B cell (primary cell): ENCODE measurements at regions not wholly inside any gene's neighbourhood (a gene's known extent, or its start where the extent isn't known, plus 50 kb on each side); places are given as distances from the start of the nearest gene placed in this dataset.

Experiments used
- ATAC-seq: fragments of 200-7000 bp; cut with Tn5 transposase; one replicate; pipeline ENCODE4 v1.10.0; 2021; ENCODE audit warnings: low read depth, mild to moderate bottlenecking, moderate number of reproducible peaks, moderate library complexity
- CTCF ChIA-PET: fragments of 350-600 bp; sonication (Branson Sonifier 250); formaldehyde crosslinking; loops from one replicate; lab custom pipeline; 2021; ENCODE audit warnings: antibody characterized with exemption, inconsistent platforms; lab: Charles Lee
- POLR2A ChIA-PET: fragments of 350-600 bp; sonication (Branson Sonifier 250); formaldehyde crosslinking; loops from one replicate; lab custom pipeline; 2021; ENCODE audit warnings: antibody characterized with exemption; lab: Charles Lee
- DNase-seq: peaks from one replicate; pipeline ENCODE4 v3.0.0; 2013
- H2AFZ ChIP-seq: 2 replicates; pipeline ENCODE4 v1.6.1; 2012; ENCODE audit warnings: mild to moderate bottlenecking, low read depth, low read length; ENCODE audit not compliant: insufficient read depth, poor library complexity, severe bottlenecking
- H3K27ac ChIP-seq, 2 donors: 1 replicate in 1 of 2; 2 replicates in 1 of 2; pipeline ENCODE4 v1.5.1; 2012 to 2013; ENCODE audit warnings: low read length in 2 of 2, mild to moderate bottlenecking in 2 of 2, moderate library complexity in 1 of 2
- H3K27me3 ChIP-seq, 4 experiments: fragments of 200-600 bp in 1 of 4; sonication (generic) in 1 of 4; replicated peaks in 1 of 4; 1 replicate in 2 of 4; 2 replicates in 2 of 4; pipeline versions ENCODE4 v1.6.1 to v1.7.0; 2013 to 2016; ENCODE audit warnings: low read length in 3 of 4, mild to moderate bottlenecking in 2 of 4, mixed read lengths in 1 of 4, moderate library complexity in 1 of 4; ENCODE audit not compliant: insufficient read depth in 4 of 4, control insufficient read depth in 3 of 4; ENCODE audit errors: control extremely low read depth in 1 of 4
- H3K36me3 ChIP-seq, 2 experiments: replicated peaks in 1 of 2; 1 replicate in 1 of 2; 2 replicates in 1 of 2; pipeline versions ENCODE4 v1.6.1 to v1.7.1; 2013; ENCODE audit warnings: low read length in 1 of 2; ENCODE audit not compliant: insufficient read depth in 2 of 2, control insufficient read depth in 1 of 2; ENCODE audit errors: control extremely low read depth in 1 of 2, extremely low read depth in 1 of 2
- H3K4me1 ChIP-seq, 2 donors: fragments of 200-600 bp in 1 of 2; sonication (generic) in 1 of 2; 1 replicate in 1 of 2; 2 replicates in 1 of 2; pipeline versions ENCODE4 v1.5.1 to v1.6.1; 2013 to 2017; ENCODE audit warnings: low read length in 2 of 2; ENCODE audit not compliant: control insufficient read depth in 2 of 2, insufficient read depth in 2 of 2
- H3K4me2 ChIP-seq: replicated peaks from 2 replicates; pipeline ENCODE3; 2012; ENCODE audit warnings: mild to moderate bottlenecking, low read depth, low read length; ENCODE audit not compliant: poor library complexity, severe bottlenecking
- H3K4me3 ChIP-seq, 5 experiments: fragments of 200-600 bp in 1 of 5; sonication (generic) in 1 of 5; 1 replicate in 3 of 5; 2 replicates in 2 of 5; pipeline versions ENCODE4 v1.5.1 to v1.7.0; 2011 to 2016; ENCODE audit warnings: low read length in 4 of 5, mild to moderate bottlenecking in 4 of 5, low read depth in 2 of 5, control low read depth in 1 of 5, moderate library complexity in 1 of 5; ENCODE audit not compliant: insufficient read depth in 1 of 5; ENCODE audit errors: control extremely low read depth in 1 of 5, extremely low read depth in 1 of 5
- H3K79me2 ChIP-seq: fragments of 200-600 bp; sonication (generic); one replicate; pipeline ENCODE4 v1.6.0; 2016; ENCODE audit warnings: low read length; ENCODE audit not compliant: control insufficient read depth, insufficient read depth
- H3K9ac ChIP-seq: fragments of 200-600 bp; sonication (generic); 2 replicates; pipeline ENCODE4 v1.6.1; 2017; ENCODE audit warnings: mild to moderate bottlenecking, low read length, moderate library complexity
- H3K9me3 ChIP-seq, 3 donors: one replicate each; pipeline versions ENCODE4 v1.6.1 to v1.7.1; 2013; ENCODE audit warnings: low read length in 2 of 3; ENCODE audit not compliant: control insufficient read depth in 2 of 3, insufficient read depth in 1 of 3; ENCODE audit errors: control extremely low read depth in 1 of 3
- H4K20me1 ChIP-seq: 2 replicates; pipeline ENCODE4 v1.6.0; 2012; ENCODE audit warnings: mild to moderate bottlenecking, low read length; ENCODE audit not compliant: insufficient read depth, control insufficient read depth, poor library complexity, severe bottlenecking
- H3K27ac Mint-ChIP-seq: one replicate; pipeline ENCODE4 v1.8.0; 2021; ENCODE audit warnings: mixed read lengths
- H3K27me3 Mint-ChIP-seq: one replicate; pipeline ENCODE4 v1.8.0; 2021; ENCODE audit warnings: mixed read lengths
- H3K4me1 Mint-ChIP-seq: one replicate; pipeline ENCODE4 v1.8.0; 2021; ENCODE audit warnings: mixed read lengths
- H3K4me3 Mint-ChIP-seq: one replicate; pipeline ENCODE4 v1.8.0; 2021; ENCODE audit warnings: mixed read lengths
- H3K9me3 Mint-ChIP-seq: one replicate; pipeline ENCODE4 v1.8.0; 2022; ENCODE audit warnings: mixed read lengths; ENCODE audit not compliant: insufficient read depth
- EZH2 ChIP-seq: IDR thresholded peaks from 2 replicates; pipeline ENCODE4 v1.6.1; 2012; ENCODE audit warnings: borderline replicate concordance, low read depth, mild to moderate bottlenecking, moderate library complexity, low read length; ENCODE audit not compliant: insufficient read depth, poor library complexity, severe bottlenecking
- WGBS: methylation state at CpG from one replicate; pipeline ENCODE4 v1.1.5; 2013; ENCODE audit warnings: missing lambda C conversion rate; ENCODE audit not compliant: insufficient coverage; 5-methylcytosine and 5-hydroxymethylcytosine counted together
- intact Hi-C: fragments of 100-400 bp; cut with micrococcal nuclease; formaldehyde crosslinking; loops from one replicate; pipeline ENCODE4 v1.10.0; 2022
- TF ChIP-seq, protein P1 (sequence below): fragments of 200-600 bp; IDR thresholded peaks from one replicate; pipeline ENCODE4 v1.8.0; 2022; ENCODE audit warnings: antibody characterized with exemption, mild to moderate bottlenecking

DNA sequence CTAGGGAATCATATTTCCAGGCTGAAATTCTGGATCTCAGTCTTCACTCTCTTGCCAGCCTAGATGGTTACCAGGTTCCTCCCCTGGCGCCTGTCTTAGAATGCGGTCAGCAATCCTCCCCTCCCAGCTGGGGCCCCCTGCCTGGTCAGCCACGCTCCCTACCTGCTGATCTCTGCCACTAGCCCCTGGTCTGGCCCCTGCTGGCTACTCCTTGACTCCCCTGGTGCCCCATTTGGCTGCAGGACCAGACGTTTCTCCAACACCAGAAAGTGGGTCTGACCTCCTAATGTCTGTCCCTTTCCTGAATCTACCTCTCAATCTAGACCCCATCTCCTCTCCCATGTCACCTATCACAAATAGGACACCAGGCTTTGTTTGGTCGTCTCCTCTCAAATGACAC lies 432.0 kb upstream of the SMIM21 start:
- DNase-seq (no peak), ATAC-seq (no peak)
- H3K4me3 ChIP-seq, result no peak overlapping the region
- ChIA-PET POLR2A (no interaction called here), CTCF (no interaction called here)
- no peak overlapping the region for H3K9ac ChIP-seq
- Mint-ChIP-seq H3K9me3 (no peaks in the 10 kb centered on the region), H3K27ac (no peak overlapping the region), H3K4me1 (no peaks in the 10 kb centered on the region), H3K4me3 (no peak overlapping the region), H3K27me3 (peaks cover 6% of the 10 kb centered on the region)
- no peaks in the 10 kb centered on the region for H3K4me1 ChIP-seq
- H3K36me3 ChIP-seq, result no peaks in the 10 kb centered on the region
- no peaks in the 10 kb centered on the region for H4K20me1 ChIP-seq
- H3K4me2 ChIP-seq, result no peak overlapping the region
- H3K9me3 ChIP-seq, result peaks cover 0 to 4% (median 0%) of the 10 kb centered on the region in 3 donors
- no peak overlapping the region for H3K27ac ChIP-seq
- no peaks in the 10 kb centered on the region for H3K27me3 ChIP-seq
- intact Hi-C loops, result no loop called here
- 58% methylated on average over 4 of the region's 5 CpGs for WGBS
- no peak overlapping the region for H2AFZ ChIP-seq
- H3K79me2 ChIP-seq, result no peaks in the 10 kb centered on the region
- TF ChIP-seq, protein P1, sequence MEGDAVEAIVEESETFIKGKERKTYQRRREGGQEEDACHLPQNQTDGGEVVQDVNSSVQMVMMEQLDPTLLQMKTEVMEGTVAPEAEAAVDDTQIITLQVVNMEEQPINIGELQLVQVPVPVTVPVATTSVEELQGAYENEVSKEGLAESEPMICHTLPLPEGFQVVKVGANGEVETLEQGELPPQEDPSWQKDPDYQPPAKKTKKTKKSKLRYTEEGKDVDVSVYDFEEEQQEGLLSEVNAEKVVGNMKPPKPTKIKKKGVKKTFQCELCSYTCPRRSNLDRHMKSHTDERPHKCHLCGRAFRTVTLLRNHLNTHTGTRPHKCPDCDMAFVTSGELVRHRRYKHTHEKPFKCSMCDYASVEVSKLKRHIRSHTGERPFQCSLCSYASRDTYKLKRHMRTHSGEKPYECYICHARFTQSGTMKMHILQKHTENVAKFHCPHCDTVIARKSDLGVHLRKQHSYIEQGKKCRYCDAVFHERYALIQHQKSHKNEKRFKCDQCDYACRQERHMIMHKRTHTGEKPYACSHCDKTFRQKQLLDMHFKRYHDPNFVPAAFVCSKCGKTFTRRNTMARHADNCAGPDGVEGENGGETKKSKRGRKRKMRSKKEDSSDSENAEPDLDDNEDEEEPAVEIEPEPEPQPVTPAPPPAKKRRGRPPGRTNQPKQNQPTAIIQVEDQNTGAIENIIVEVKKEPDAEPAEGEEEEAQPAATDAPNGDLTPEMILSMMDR, result no peak
- no peak for TF ChIP-seq EZH2

DNA sequence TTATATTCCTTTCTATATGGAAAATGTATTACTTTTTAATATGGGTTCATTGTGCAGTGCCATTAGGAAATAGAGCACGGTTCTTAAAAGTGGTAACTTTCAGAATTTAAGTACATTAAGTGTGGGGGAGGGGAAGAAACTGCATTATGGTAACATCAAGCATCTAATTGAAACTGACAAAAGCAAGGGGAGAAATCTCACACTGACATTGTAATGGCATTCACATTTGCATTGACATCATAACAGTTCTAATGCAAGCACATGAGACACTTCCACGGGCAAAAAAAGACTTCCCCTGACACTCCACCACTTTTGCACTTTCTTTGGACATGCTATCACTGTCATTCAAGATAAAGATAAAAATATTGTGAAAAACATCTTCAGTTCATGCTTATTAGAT lies 431.3 kb upstream of the SMIM21 start:
- no peak overlapping the region for H3K4me3 ChIP-seq
- CTCF ChIA-PET, result no interaction called here
- Mint-ChIP-seq H3K27ac (no peak overlapping the region), H3K4me3 (no peak overlapping the region), H3K27me3 (peaks cover 6% of the 10 kb centered on the region), H3K4me1 (no peaks in the 10 kb centered on the region), H3K9me3 (no peaks in the 10 kb centered on the region)
- no CpG with 5 or more reads among the region's 2 CpGs for WGBS
- H3K9ac ChIP-seq, result no peak overlapping the region
- no peak overlapping the region for H3K4me2 ChIP-seq
- TF ChIP-seq, protein P1, result no peak
- no peak for TF ChIP-seq EZH2
- H3K27ac ChIP-seq, result no peak overlapping the region
- H3K79me2 ChIP-seq, result no peaks in the 10 kb centered on the region
- H3K27me3 ChIP-seq, result no peaks in the 10 kb centered on the region
- H4K20me1 ChIP-seq, result no peaks in the 10 kb centered on the region
- no peaks in the 10 kb centered on the region for H3K4me1 ChIP-seq
- ATAC-seq (no peak), DNase-seq (no peak)
- peaks cover 0 to 4% (median 0%) of the 10 kb centered on the region in 3 donors for H3K9me3 ChIP-seq
- H3K36me3 ChIP-seq, result no peaks in the 10 kb centered on the region
- H2AFZ ChIP-seq, result no peak overlapping the region
- POLR2A ChIA-PET, result no interaction called here
- intact Hi-C loops, result no loop called here
